ENCODE measurements at regions not wholly inside any gene's neighbourhood (a gene's known extent, or its start where the extent isn't known, plus 50 kb on each side); places are given as distances from the start of the nearest gene placed in this dataset.

- no peak for TF ChIP-seq CTCF (IDR thresholded peaks at IDR 0.05; ENCODE audit: low read depth, low read length)
- H3K4me3 ChIP-seq (ENCODE audit: low read depth, low read length) = no peak overlapping the region
Measured at GRCh38 chr14:51498411-51499227, 153.1 kb upstream of the FRMD6 start.

- TF ChIP-seq CTCF (IDR thresholded peaks at IDR 0.05; ENCODE audit: low read depth, low read length) = no peak
- no peak overlapping the region for H3K4me3 ChIP-seq (ENCODE audit: low read depth, low read length)
Measured at GRCh38 chr14:51500776-51501175, 150.9 kb upstream of the FRMD6 start.

GRCh38 chr14:51501746-51502145 is 150.0 kb upstream of the FRMD6 start:
- TF ChIP-seq CTCF (IDR thresholded peaks at IDR 0.05; ENCODE audit: low read depth, low read length) = no peak
- H3K4me3 ChIP-seq (ENCODE audit: low read depth, low read length) = no peak overlapping the region

- no peak overlapping the region for H3K4me3 ChIP-seq (ENCODE audit: low read depth, low read length)
- TF ChIP-seq CTCF (IDR thresholded peaks at IDR 0.05; ENCODE audit: low read depth, low read length) = no peak
Measured at GRCh38 chr14:51504669-51505068, 147.0 kb upstream of the FRMD6 start.

- H3K4me3 ChIP-seq (ENCODE audit: low read depth, low read length) = no peak overlapping the region
- TF ChIP-seq CTCF (IDR thresholded peaks at IDR 0.05; ENCODE audit: low read depth, low read length) = no peak
Measured at GRCh38 chr14:51507511-51507905, 144.2 kb upstream of the FRMD6 start.

- no peak overlapping the region for H3K4me3 ChIP-seq (ENCODE audit: low read depth, low read length)
- TF ChIP-seq CTCF (IDR thresholded peaks at IDR 0.05; ENCODE audit: low read depth, low read length) = no peak
Measured at GRCh38 chr14:51507906-51508511, 143.7 kb upstream of the FRMD6 start.

GRCh38 chr14:51511265-51511664 is 140.4 kb upstream of the FRMD6 start:
- H3K4me3 ChIP-seq (ENCODE audit: low read depth, low read length) = no peak overlapping the region
- no peak for TF ChIP-seq CTCF (IDR thresholded peaks at IDR 0.05; ENCODE audit: low read depth, low read length)
